GM12891 (cell line): ENCODE measurements at regions not wholly inside any gene's neighbourhood (a gene's known extent, or its start where the extent isn't known, plus 50 kb on each side); places are given as distances from the start of the nearest gene placed in this dataset.
"Not testable (repeated sequence)": the region's sequence is repeated elsewhere in the genome, so short reads cannot be mapped to it uniquely, and the experiment has no call there.

Source experiments
- DNase-seq: peaks from one replicate; pipeline ENCODE4 v3.0.0; 2011; ENCODE audit warnings: low spot score; ENCODE audit not compliant: insufficient read length
- FAIRE-seq: peaks from 2 replicates; lab custom pipeline; 2011; peaks lifted over from hg19 to GRCh38; lab: Jason Lieb, UNC
- PAX5 ChIP-seq: IDR thresholded peaks from 2 replicates; pipeline ENCODE4 v1.6.1; 2011; ENCODE audit warnings: low read length, moderate library complexity, mild to moderate bottlenecking; ENCODE audit not compliant: insufficient read depth, severe bottlenecking
- POLR2A ChIP-seq: IDR thresholded peaks from 2 replicates; pipeline ENCODE4 v1.6.1; 2011; ENCODE audit warnings: low read depth, low read length, control low read depth
- POLR2AphosphoS5 ChIP-seq: IDR thresholded peaks from 2 replicates; pipeline ENCODE4 v1.6.1; 2011; ENCODE audit warnings: low read depth, low read length, control low read depth
- POU2F2 ChIP-seq: IDR thresholded peaks from 2 replicates; pipeline ENCODE4 v1.6.1; 2011; ENCODE audit warnings: low read depth, mild to moderate bottlenecking, control low read depth, low read length, moderate library complexity
- SPI1 ChIP-seq: IDR thresholded peaks from 2 replicates; pipeline ENCODE4 v1.6.1; 2011; ENCODE audit warnings: low read depth, low read length, control low read depth
- TAF1 ChIP-seq: IDR thresholded peaks from 2 replicates; pipeline ENCODE4 v1.6.1; 2011; ENCODE audit warnings: low read depth, low read length, control low read depth

DNA sequence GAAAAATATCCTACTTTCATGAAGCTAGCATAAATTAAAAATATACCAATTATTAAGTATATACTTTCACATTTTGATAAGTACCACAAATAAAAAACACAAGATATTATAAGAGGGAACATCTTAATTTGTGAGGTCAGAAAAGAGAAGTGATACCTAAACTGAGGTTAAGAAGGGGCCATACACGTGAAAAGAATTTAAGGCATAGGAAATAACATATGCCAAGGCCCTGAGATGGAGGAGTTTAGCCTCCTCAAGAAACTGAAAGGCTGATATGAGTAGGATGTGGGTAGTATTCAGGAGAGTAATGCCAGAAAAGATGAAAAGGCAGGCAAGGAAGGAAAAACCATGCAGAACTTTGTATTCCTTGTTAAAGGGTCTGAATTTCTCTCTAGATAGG lies 116.6 kb upstream of the HTR1E start:
- FAIRE-seq (no peak), DNase-seq (no peak)
- TF ChIP-seq POU2F2 (no peak), SPI1 (peak; percentile 56)

- DNase-seq, result no peak
- TF ChIP-seq PAX5 (no peak), POU2F2 (no peak), SPI1 (no peak), TAF1 (no peak)
- FAIRE-seq, result no peak
Measured at GRCh38 chr6:86793649-86794048, 143.7 kb upstream of the HTR1E start.

GRCh38 chr6:86791476-86791875 lies 145.9 kb upstream of the HTR1E start:
- no peak for FAIRE-seq
- TF ChIP-seq SPI1 (no peak), POU2F2 (no peak), TAF1 (no peak), PAX5 (no peak), POLR2A (no peak), POLR2AphosphoS5 (no peak)
- no peak for DNase-seq

- FAIRE-seq (no peak), DNase-seq (no peak)
- TF ChIP-seq SPI1, result no peak
- TF ChIP-seq PAX5, result no peak
- no peak for TF ChIP-seq POLR2A
- no peak for TF ChIP-seq POLR2AphosphoS5
- no peak for TF ChIP-seq TAF1
- TF ChIP-seq POU2F2, result no peak
Measured at GRCh38 chr6:86789779-86790411, 147.4 kb upstream of the HTR1E start.

GRCh38 chr6:86782328-86782727 lies 155.0 kb upstream of the HTR1E start:
- DNase-seq (no peak), FAIRE-seq (no peak)
- TF ChIP-seq SPI1, result no peak
- TF ChIP-seq POU2F2, result no peak
- no peak for TF ChIP-seq TAF1
- TF ChIP-seq PAX5, result no peak
- TF ChIP-seq POLR2A, result no peak
- no peak for TF ChIP-seq POLR2AphosphoS5

- TF ChIP-seq POLR2A, result no peak
- no peak for TF ChIP-seq SPI1
- no peak for TF ChIP-seq POU2F2
- no peak for TF ChIP-seq PAX5
- no peak for TF ChIP-seq POLR2AphosphoS5
- no peak for TF ChIP-seq TAF1
- DNase-seq (no peak), FAIRE-seq (no peak)
Measured at GRCh38 chr6:86780923-86781322, 156.4 kb upstream of the HTR1E start.

GRCh38 chr6:86775893-86776292 lies 161.4 kb upstream of the HTR1E start:
- TF ChIP-seq SPI1 (peak; percentile 88), TAF1 (no peak)
- FAIRE-seq (no peak), DNase-seq (no peak)

- DNase-seq, result no peak
- TF ChIP-seq TAF1 (no peak), POLR2A (no peak), POU2F2 (no peak)
Measured at GRCh38 chr6:86765211-86765610, 172.1 kb upstream of the HTR1E start.

GRCh38 chr6:86759953-86760352 lies 177.4 kb upstream of the HTR1E start:
- FAIRE-seq, DNase-seq: not testable (repeated sequence)

More at GRCh38 chr6:86765211-86765610, 172.1 kb upstream of the HTR1E start:
- no peak for FAIRE-seq

- FAIRE-seq (no peak), DNase-seq (no peak)
- TF ChIP-seq POLR2AphosphoS5 (no peak), POU2F2 (no peak), PAX5 (no peak), SPI1 (no peak), POLR2A (no peak), TAF1 (no peak)
Measured at GRCh38 chr6:86756640-86757229, 180.6 kb upstream of the HTR1E start.

GRCh38 chr6:86744048-86744447 lies 193.3 kb upstream of the HTR1E start:
- DNase-seq, result no peak
- no peak for TF ChIP-seq TAF1
- no peak for FAIRE-seq
